PC-3 (cell line): ENCODE measurements at regions not wholly inside any gene's neighbourhood (a gene's known extent, or its start where the extent isn't known, plus 50 kb on each side); places are given as distances from the start of the nearest gene placed in this dataset.

Experiments
- ATAC-seq: fragments of 200-7000 bp; cut with Tn5 transposase; 2 replicates; pipeline ENCODE4 v1.9.1; 2020; ENCODE audit warnings: mild to moderate bottlenecking, moderate library complexity
- BruUV-seq: library from RNA; stranded (reverse); fragments of 400-500 nt; replicated peaks from 2 replicates; lab custom pipeline; 2021; lab: Mats Ljungman, UMichigan
- CTCF ChIA-PET: fragments of 300-600 bp; sonication (Branson Sonifier 250); formaldehyde crosslinking; loops from one replicate; lab custom pipeline; 2022; ENCODE audit warnings: antibody characterized with exemption; lab: Charles Lee
- POLR2A ChIA-PET: fragments of 300-600 bp; sonication (Branson Sonifier 250); formaldehyde crosslinking; loops from one replicate; lab custom pipeline; 2022; ENCODE audit warnings: antibody characterized with exemption; ENCODE audit not compliant: unreplicated experiment; lab: Charles Lee
- DNase-seq: peaks from one replicate; pipeline ENCODE4 v3.0.0-alpha.2; 2015
- H2AFZ ChIP-seq: fragments of 300-600 bp; sonication (generic); 2 replicates; pipeline ENCODE4 v1.6.0; 2016; ENCODE audit warnings: antibody characterized with exemption, low read length
- H3F3A ChIP-seq: fragments of 300-600 bp; sonication (generic); one replicate; pipeline ENCODE4 v1.6.0; 2017; ENCODE audit warnings: antibody characterized with exemption, low read length, control low read depth, mild to moderate bottlenecking; ENCODE audit not compliant: unreplicated experiment
- H3K27ac ChIP-seq: fragments of 300-600 bp; sonication (generic); 2 replicates; pipeline ENCODE4 v1.5.1; 2016; ENCODE audit warnings: mild to moderate bottlenecking, low read length
- H3K27me3 ChIP-seq: fragments of 300-600 bp; sonication (generic); 2 replicates; pipeline ENCODE4 v1.6.1; 2016; ENCODE audit warnings: low read length, mixed read lengths
- H3K36me3 ChIP-seq: fragments of 300-600 bp; sonication (generic); 2 replicates; pipeline ENCODE4 v1.6.1; 2016; ENCODE audit warnings: low read depth, mixed run types, low read length, mixed read lengths
- H3K4me1 ChIP-seq: fragments of 300-600 bp; sonication (generic); 2 replicates; pipeline ENCODE4 v1.5.1; 2016; ENCODE audit warnings: low read length; ENCODE audit not compliant: insufficient read depth
- H3K4me2 ChIP-seq: fragments of 300-600 bp; sonication (generic); 2 replicates; pipeline ENCODE4 v1.6.0; 2016; ENCODE audit warnings: low read length
- H3K4me3 ChIP-seq: fragments of 300-600 bp; sonication (generic); 2 replicates; pipeline ENCODE4 v1.5.1; 2016; ENCODE audit warnings: mild to moderate bottlenecking, low read length, mixed read lengths
- H3K79me2 ChIP-seq: fragments of 300-600 bp; sonication (generic); 2 replicates; pipeline ENCODE4 v1.6.1; 2017; ENCODE audit warnings: low read length, mixed read lengths
- H3K9ac ChIP-seq: fragments of 300-600 bp; sonication (generic); 2 replicates; pipeline ENCODE4 v1.6.0; 2016; ENCODE audit warnings: mild to moderate bottlenecking, low read length
- H3K9me2 ChIP-seq: fragments of 300-600 bp; sonication (generic); replicated peaks from 2 replicates; pipeline ENCODE4 v1.6.1; 2016; ENCODE audit warnings: mixed run types, low read length, mixed read lengths
- H3K9me3 ChIP-seq: fragments of 300-600 bp; sonication (generic); 2 replicates; pipeline ENCODE4 v1.6.1; 2016; ENCODE audit warnings: low read length, mixed read lengths
- H4K20me1 ChIP-seq: fragments of 300-600 bp; sonication (generic); 2 replicates; pipeline ENCODE4 v1.6.1; 2016; ENCODE audit warnings: low read length, mixed read lengths
- CTCF ChIP-seq: fragments of 300-600 bp; sonication (generic); conservative IDR thresholded peaks from 2 replicates; pipeline ENCODE4 v1.5.1; 2017; ENCODE audit warnings: antibody characterized with exemption, low read depth, mild to moderate bottlenecking, low read length
- EZH2 ChIP-seq: fragments of 300-600 bp; sonication (generic); IDR thresholded peaks from one replicate; pipeline ENCODE4 v1.6.1; 2017; ENCODE audit warnings: antibody characterized with exemption, mild to moderate bottlenecking, low read length; ENCODE audit not compliant: unreplicated experiment
- EZH2phosphoT487 ChIP-seq: fragments of 300-600 bp; sonication (generic); IDR thresholded peaks from 2 replicates; pipeline ENCODE4 v1.6.1; 2018; ENCODE audit warnings: mild to moderate bottlenecking, antibody characterized with exemption, low read length, borderline replicate concordance
- intact Hi-C: fragments of 100-400 bp; cut with micrococcal nuclease; formaldehyde crosslinking; loops from 2 replicates; pipeline ENCODE4 v1.9.0; 2023

- no peaks in the 10 kb centered on the region for H3K9me2 ChIP-seq
- H3K4me1 ChIP-seq = no peaks in the 10 kb centered on the region
- H3K4me2 ChIP-seq = no peak overlapping the region
- H3K27me3 ChIP-seq = no peaks in the 10 kb centered on the region
- TF ChIP-seq CTCF (no peak), EZH2 (no peak), EZH2phosphoT487 (no peak)
- no peak overlapping the region for H3K9ac ChIP-seq
- CTCF ChIA-PET = no interaction called here
- no peaks in the 10 kb centered on the region for H3K9me3 ChIP-seq
- BruUV-seq = no TSS peak
- H3F3A ChIP-seq = no peaks in the 10 kb centered on the region
- H3K27ac ChIP-seq = no peak overlapping the region
- H3K4me3 ChIP-seq = no peak overlapping the region
- no peaks in the 10 kb centered on the region for H4K20me1 ChIP-seq
- H2AFZ ChIP-seq = no peak overlapping the region
- ATAC-seq = no peak
- no peaks in the 10 kb centered on the region for H3K79me2 ChIP-seq
- DNase-seq = no peak
- intact Hi-C loops = no loop called here
- H3K36me3 ChIP-seq = no peaks in the 10 kb centered on the region
- POLR2A ChIA-PET = no interaction called here
These were observed 475.7 kb upstream of the REG3G start for GRCh38 chr2:78549766-78550165.

DNA sequence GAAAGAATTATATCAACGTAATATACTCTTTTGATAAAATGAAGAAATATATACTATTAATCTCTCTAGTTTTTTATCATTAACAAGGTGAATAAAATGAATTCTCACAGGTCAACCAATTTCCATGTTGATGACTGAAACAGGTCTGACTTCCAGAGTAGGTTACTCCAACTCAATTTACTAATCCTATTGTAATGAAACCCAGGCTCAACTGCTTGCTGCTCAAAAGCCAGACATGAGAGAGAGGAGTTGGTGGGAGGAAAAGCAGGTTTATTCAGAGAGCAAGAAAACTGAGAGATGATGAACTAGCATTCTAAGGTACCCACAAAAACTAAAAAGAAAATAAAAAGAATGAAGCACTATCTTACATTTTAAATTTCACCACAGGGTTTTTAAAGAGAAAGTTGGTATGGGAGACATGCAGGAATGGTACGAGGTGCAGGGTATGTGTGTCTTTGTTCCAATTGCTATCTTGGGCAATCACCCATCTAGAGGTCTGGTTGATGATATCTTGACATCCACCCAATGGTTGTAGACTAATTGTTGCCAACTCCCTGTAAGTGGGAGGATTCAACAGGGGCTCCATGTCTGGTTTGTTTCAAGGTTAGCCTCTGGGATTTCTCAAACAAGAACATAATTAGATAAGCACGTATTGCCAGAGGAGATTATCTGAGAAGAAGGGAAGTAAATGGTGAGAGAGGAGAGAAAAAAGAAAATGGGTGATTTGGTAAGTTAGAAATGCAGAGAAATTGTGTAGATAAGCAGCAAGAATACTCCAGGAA lies 471.4 kb upstream of the REG3G start:
- ATAC-seq (no peak), DNase-seq (no peak)
- H3K4me3 ChIP-seq = no peak overlapping the region
- no peaks in the 10 kb centered on the region for H4K20me1 ChIP-seq
- TF ChIP-seq EZH2phosphoT487 (no peak), CTCF (no peak), EZH2 (no peak)
- no peaks in the 10 kb centered on the region for H3K9me3 ChIP-seq
- no peaks in the 10 kb centered on the region for H3K4me1 ChIP-seq
- no peaks in the 10 kb centered on the region; the same call in 1 of the 2 replicates for H3K27me3 ChIP-seq
- H3K9ac ChIP-seq = no peak overlapping the region
- no peaks in the 10 kb centered on the region for H3K79me2 ChIP-seq
- H3K36me3 ChIP-seq = no peaks in the 10 kb centered on the region
- BruUV-seq = no TSS peak
- ChIA-PET POLR2A (no interaction called here), CTCF (no interaction called here)
- H2AFZ ChIP-seq = no peak overlapping the region
- intact Hi-C loops = no loop called here
- H3F3A ChIP-seq = no peaks in the 10 kb centered on the region
- H3K4me2 ChIP-seq = no peak overlapping the region
- no peaks in the 10 kb centered on the region for H3K9me2 ChIP-seq
- H3K27ac ChIP-seq = no peak overlapping the region

DNA sequence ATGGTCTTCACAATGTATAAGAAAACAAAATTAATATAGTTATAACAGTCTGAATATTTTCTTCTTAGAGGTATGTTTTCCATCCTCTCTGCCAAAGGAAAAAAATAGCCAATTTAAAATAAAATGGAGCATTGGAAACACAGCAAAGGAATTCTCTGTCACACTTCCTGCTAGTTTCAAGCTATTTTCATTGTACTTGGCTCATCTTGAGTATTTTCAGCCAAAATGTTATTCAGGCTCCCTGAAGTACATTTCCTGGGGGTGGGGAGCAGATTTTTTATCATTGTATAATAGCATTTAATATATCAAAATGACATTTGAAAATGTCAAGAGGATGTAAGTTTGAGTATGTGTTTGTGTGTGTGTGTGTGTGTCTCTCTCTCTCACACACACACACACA lies 463.6 kb upstream of the REG3G start:
- POLR2A ChIA-PET = no interaction called here
- Histone ChIP-seq H3K36me3 (no peaks in the 10 kb centered on the region), H3K79me2 (no peaks in the 10 kb centered on the region), H3K9me3 (no peaks in the 10 kb centered on the region), H3K4me1 (no peaks in the 10 kb centered on the region), H3K27me3 (no peaks in the 10 kb centered on the region; the same call in 1 of the 2 replicates), H2AFZ (no peak overlapping the region), H3K9ac (no peak overlapping the region), H3F3A (no peaks in the 10 kb centered on the region), H3K9me2 (no peaks in the 10 kb centered on the region), H3K27ac (no peak overlapping the region), H4K20me1 (no peaks in the 10 kb centered on the region), H3K4me2 (no peak overlapping the region), H3K4me3 (no peak overlapping the region)
- DNase-seq (no peak), ATAC-seq (no peak)
- intact Hi-C loops = no loop called here
- no TSS peak for BruUV-seq
- TF ChIP-seq EZH2 (no peak), CTCF (no peak), EZH2phosphoT487 (no peak)
- CTCF ChIA-PET = no interaction called here
